SU-DHL-6 (cell line): ENCODE measurements at regions not wholly inside any gene's neighbourhood (a gene's known extent, or its start where the extent isn't known, plus 50 kb on each side); places are given as distances from the start of the nearest gene placed in this dataset.

ENCODE experiments used
- CTCF ChIP-seq: fragments of 200-600 bp; sonication (generic); IDR thresholded peaks from one replicate; pipeline ENCODE4 v1.5.1; 2017; ENCODE audit warnings: antibody characterized with exemption, mild to moderate bottlenecking, low read length, moderate library complexity; ENCODE audit not compliant: insufficient read depth, poor library complexity, severe bottlenecking
- EZH2phosphoT487 ChIP-seq: fragments of 200-600 bp; sonication (generic), shearing (Covaris generic); conservative IDR thresholded peaks from 2 replicates; pipeline ENCODE4 v1.6.1; 2018; ENCODE audit warnings: mild to moderate bottlenecking, antibody characterized with exemption, low read length, moderate library complexity, mixed read lengths

- TF ChIP-seq CTCF: no peak
- TF ChIP-seq EZH2phosphoT487: no peak
Measured at GRCh38 chr11:112835591-112836255, 125.5 kb upstream of the NCAM1 start.
